ENCODE measurements at regions not wholly inside any gene's neighbourhood (a gene's known extent, or its start where the extent isn't known, plus 50 kb on each side); places are given as distances from the start of the nearest gene placed in this dataset.
"Not testable (repeated sequence)": the region's sequence is repeated elsewhere in the genome, so short reads cannot be mapped to it uniquely, and the experiment has no call there.

GRCh38 chr9:107850653-107851052 lies 361.1 kb upstream of the KLF4 start:
- DNase-seq: no peak

- no peak for DNase-seq
These were observed 358.7 kb upstream of the KLF4 start for GRCh38 chr9:107847978-107848964.

DNA sequence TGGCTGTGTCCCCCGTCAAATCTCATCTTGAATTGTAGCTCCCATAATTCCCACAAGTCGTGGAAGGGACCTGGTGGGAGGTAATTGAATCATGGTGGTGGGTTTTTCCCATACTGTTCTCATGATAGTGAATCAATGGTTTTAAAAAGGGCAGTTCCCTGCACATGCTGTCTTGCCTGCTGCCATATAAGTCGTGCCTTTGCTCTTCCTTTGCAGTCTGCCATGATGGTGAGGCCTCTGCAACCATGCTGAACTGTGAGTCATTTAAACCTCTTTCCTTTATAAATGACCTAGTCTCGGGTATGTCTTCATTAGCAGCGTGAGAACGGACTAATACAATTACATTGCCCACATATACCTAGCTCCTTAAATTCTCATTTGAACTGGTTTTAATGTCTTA lies 353.0 kb upstream of the KLF4 start:
- no peak for DNase-seq

GRCh38 chr9:107841076-107841475 lies 351.5 kb upstream of the KLF4 start:
- DNase-seq: no peak

DNA sequence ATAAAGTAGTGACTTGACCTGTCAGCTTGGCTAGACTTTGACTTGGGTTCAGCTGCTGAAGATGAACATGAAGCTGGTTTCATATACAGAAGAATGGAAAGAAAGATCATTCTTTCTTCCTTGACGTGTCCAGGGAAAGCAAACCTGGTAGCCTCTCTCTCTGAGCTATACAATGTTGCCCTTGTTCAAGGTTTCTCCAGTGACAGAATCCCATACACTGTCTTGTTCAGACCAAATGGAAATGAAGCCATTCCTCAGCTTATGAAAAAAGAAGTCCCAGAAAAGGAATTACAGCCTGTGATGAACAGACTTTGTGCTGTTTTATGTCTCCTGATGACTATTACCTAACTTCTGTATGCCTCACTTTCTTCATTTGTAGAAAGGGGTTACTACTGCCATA lies 349.8 kb upstream of the KLF4 start:
- DNase-seq: no peak

DNA sequence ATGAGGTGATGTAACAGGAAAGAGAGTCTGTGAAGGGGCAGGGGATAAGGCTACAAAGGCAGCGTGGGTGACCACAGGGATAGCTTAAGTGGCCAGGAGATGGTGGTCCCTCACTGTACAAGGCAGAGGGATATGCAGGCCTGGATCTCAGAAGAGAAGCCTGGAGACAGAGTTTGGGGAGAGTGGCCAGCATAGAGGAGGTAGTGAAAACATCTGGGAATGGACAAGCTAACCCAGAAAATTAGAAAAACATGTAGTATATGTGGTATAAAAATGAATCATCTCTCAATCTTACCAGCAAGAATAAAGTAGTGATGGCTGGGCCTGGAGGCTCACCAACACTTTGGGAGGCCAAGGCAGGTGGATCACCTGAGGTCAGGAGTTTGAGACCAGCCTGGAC lies 349.2 kb upstream of the KLF4 start:
- DNase-seq: no peak

DNA sequence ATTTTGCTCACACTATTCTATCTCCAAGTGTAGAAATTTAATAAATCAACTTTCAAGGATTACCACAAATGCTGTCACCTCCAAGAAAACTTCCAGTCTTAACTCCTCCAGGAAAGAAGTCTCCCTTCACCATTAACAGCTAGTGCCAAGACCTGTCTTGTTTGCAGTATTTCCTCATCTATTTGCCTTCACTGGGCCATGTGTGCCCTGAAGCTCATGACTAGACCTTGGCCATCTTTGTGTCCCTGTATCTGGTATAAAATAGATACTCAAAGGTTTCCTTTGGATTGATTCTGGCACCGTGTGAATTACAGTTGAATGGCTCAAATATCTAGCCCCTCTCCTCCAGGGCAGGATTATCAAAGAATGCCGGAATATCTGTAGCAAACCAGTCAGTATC lies 346.7 kb upstream of the KLF4 start:
- no peak for DNase-seq

GRCh38 chr9:107833295-107833694 lies 343.7 kb upstream of the KLF4 start:
- DNase-seq: no peak

DNA sequence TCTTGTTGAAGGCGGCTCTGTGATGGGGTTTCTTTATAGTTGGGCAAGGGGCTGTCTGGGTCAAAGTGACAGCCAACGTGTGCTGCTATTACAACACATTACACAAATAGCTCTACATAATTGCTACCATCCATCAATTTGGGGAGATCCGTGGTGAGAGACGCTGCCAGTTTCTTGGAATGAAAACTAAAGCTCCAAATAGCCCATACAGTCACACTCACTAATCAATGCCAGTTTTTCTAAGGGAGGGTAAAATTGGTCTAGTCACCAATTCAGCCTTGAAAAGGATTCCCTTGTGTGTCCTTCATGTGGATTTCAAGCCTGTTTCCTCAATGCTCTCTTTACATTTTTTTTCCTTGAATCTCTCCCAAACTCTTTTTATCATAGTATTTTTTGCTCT lies 343.3 kb upstream of the KLF4 start:
- no peak for DNase-seq

DNA sequence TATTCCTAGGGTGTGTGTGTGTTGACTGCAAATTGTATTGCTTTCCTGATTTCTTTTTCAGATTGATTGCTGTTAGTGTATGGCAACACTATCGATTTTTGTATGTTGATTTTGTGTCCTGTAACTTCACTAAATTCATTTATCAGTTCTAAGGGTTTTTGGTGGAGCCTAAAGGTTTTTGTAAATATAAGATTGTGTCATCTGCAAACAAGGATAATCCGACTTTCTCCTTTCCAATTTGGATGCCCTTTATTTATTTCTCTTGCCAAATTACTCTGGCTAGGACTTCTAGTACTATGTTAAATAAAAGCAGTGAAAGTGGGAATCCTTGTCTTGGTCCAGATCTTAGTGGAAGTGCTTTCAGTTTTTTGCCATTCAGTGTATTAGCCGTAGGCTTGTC lies 340.9 kb upstream of the KLF4 start:
- DNase-seq: no peak

GRCh38 chr9:107827884-107828283 lies 338.3 kb upstream of the KLF4 start:
- DNase-seq: no peak

- no peak for DNase-seq
These were observed 337.7 kb upstream of the KLF4 start for GRCh38 chr9:107827304-107827703.

GRCh38 chr9:107826688-107826983 lies 337.1 kb upstream of the KLF4 start:
- DNase-seq: not testable (repeated sequence)

DNA sequence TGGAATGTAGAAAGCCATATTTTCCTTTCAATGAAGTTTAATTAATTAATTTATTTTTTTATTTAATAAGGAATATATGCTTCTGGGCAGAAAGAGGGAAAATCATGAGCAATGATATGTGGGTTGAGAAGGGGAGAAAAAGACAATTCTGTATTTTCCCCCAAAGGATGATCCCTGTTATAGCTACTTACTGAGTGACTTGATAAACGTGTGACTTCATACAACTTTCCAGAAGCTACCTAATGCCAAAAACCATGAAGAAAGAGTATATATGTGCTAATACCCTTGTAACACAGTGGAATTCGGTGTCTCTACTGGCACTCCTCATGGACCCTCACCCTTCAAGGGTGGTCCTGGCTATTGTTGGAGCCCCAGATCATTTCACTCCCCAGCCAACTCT lies 335.0 kb upstream of the KLF4 start:
- DNase-seq: no peak

- DNase-seq: no peak
These were observed 330.4 kb upstream of the KLF4 start for GRCh38 chr9:107819772-107820565.

DNA sequence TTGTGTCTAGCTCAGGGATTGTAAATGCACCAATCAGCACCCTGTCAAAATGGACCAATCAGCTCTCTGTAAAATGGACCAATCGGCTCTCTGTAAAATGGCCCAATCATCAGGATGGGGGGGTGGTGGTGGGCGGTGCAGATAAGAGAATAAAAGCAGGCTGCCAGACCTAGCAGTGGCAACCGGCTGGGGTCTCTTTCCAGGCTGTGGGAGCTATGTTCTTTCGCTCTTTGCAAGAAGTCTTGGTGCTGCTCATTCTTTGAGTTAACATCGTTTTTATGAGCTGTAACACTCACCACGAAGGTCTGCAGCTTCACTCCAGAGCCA lies 328.9 kb upstream of the KLF4 start:
- DNase-seq: not testable (repeated sequence)

- DNase-seq: not testable (repeated sequence)
These were observed 328.3 kb upstream of the KLF4 start for GRCh38 chr9:107817595-107818502.

DNA sequence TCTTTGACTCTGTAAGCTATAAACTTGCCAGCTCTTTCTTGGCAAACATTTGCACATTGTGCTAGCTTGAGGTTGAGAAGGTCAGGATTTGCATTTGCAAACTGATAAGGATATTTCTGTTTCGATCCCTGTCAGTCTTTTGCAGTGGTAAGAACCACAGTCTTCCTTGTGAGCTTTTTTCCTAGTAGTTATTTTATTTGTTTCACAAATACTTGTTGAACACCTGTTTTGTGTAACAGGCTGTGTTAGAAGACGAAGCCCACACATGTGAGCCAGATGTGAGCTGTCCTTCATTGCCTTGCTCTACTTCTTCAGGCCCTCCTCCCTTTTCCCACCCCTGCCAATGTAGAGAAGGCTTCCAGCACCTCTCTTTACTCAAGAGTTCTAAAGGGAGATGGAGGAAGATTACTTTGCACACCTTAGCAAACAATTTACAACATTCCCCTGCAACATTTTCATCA lies 327.0 kb upstream of the KLF4 start:
- DNase-seq: no peak

DNA sequence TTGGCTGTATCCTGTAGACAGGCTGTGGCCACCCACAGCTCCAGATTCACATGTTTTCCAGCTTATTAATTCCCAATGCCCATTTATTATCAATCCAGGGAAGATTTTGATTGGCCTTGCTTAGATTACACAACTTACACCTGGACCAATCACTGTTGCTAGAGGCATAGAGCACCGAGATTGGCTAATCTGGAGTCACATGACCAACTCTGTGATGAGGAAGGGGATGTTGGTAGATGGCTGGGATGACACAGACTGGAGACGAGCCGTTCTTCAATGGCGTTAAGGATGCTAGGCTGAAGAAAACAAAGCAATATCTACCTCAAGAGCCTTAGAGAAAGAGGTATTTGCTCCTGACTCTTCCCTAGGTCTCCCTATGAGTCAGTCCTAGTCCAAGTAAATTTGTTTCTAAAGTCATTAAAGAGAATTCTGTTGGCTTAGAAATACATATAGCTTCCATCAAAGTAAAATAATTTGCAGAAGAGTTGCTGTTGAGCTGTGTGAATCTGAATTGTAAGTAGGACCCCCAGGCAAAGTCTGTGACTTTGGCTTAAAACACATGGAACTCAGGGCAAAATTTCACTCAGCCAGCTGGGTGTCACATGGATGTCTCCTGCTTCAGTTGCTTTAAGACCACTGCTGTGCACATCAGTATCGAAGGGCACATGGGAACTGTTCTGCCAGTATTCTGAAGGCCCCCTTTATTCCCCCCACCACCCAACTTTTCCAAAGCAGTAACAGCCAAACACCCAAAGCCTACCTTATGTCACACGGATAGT lies 326.4 kb upstream of the KLF4 start:
- no peak for DNase-seq

- no peak for DNase-seq
These were observed 323.7 kb upstream of the KLF4 start for GRCh38 chr9:107813287-107813686.

GRCh38 chr9:107810461-107810961 lies 320.9 kb upstream of the KLF4 start:
- no peak for DNase-seq

GRCh38 chr9:107809871-107810460 lies 320.4 kb upstream of the KLF4 start:
- no peak for DNase-seq
